Spleen (tissue), 7 donors: ENCODE measurements at regions not wholly inside any gene's neighbourhood (a gene's known extent, or its start where the extent isn't known, plus 50 kb on each side); places are given as distances from the start of the nearest gene placed in this dataset.

ENCODE experiments used
- CTCF ChIP-seq, 11 experiments: fragments of 200-600 bp in 7 of 11; fragments of 450-650 bp in 4 of 11; sonication (generic) in 4 of 11; IDR thresholded peaks in 8 of 11; conservative IDR thresholded peaks in 3 of 11; 1 replicate in 7 of 11; 2 replicates in 4 of 11; pipeline versions ENCODE4 v1.4.0 to v1.8.0; 2016 to 2021; ENCODE audit warnings: antibody characterized with exemption in 11 of 11, inconsistent platforms in 4 of 11, mild to moderate bottlenecking in 1 of 11
- POLR2A ChIP-seq, 3 donors: fragments of 450-650 bp; IDR thresholded peaks; one replicate each; pipeline ENCODE4 v1.5.1; 2017; ENCODE audit warnings: antibody characterized with exemption in 3 of 3, mild to moderate bottlenecking in 1 of 3
- POLR2AphosphoS5 ChIP-seq, 3 donors: sonication (generic); formaldehyde crosslinking; IDR thresholded peaks; one replicate each; pipeline ENCODE4 v1.5.1; 2017; ENCODE audit warnings: antibody characterized with exemption in 3 of 3
- donor health status: DM: no; HTN: no; CAD: no; lungs with moderate emphysema.
- donor health status: DM: no; HTN: no; CAD: no.
- donor health status: DM: no; HTN: no; CAD: no.

DNA sequence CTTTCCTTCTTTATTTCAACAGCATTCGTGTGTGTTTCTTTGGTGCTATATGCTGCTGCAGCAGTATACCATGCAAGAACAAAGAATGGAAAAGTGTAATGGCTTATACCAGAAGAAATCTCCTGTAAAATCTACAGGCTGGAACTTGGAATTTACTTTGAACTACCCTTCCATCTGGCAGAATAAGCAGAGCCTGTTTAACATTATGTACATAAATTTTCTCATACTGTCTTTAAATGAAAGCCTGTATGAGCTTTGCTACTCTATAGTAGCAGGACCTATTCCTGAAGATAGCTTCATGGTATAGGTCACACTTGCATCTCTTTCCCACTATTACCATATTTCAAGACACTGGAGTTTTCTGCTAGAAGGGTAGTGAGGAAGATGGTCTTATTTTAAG lies 522.1 kb upstream of the GHITM start:
- TF ChIP-seq POLR2A (IDR thresholded peaks at IDR 0.05): no peak
- TF ChIP-seq CTCF (IDR thresholded peaks at IDR 0.05 in 8 of 11, conservative IDR thresholded peaks at IDR 0.05 in 3 of 11): no peak
- TF ChIP-seq POLR2AphosphoS5 (IDR thresholded peaks at IDR 0.05): no peak
